PFSK-1 (cell line): ENCODE measurements at regions not wholly inside any gene's neighbourhood (a gene's known extent, or its start where the extent isn't known, plus 50 kb on each side); places are given as distances from the start of the nearest gene placed in this dataset.

Experiments
- FOXP2 ChIP-seq: optimal IDR thresholded peaks from 2 replicates; pipeline ENCODE3; 2011; ENCODE audit warnings: borderline replicate concordance, control low read depth, inconsistent platforms; ENCODE audit not compliant: insufficient read depth; ENCODE audit errors: extremely low read length, extremely low read depth
- POLR2AphosphoS5 ChIP-seq: IDR thresholded peaks from 2 replicates; pipeline ENCODE4 v1.6.1; 2012; ENCODE audit warnings: low read depth, mild to moderate bottlenecking, control low read depth, low read length, moderate library complexity
- REST ChIP-seq, 2 experiments: IDR thresholded peaks; 2 replicates each; pipeline versions ENCODE4 v1.6.1 to v1.8.0; 2011 to 2012; ENCODE audit warnings: low read depth in 2 of 2, low read length in 2 of 2, control low read depth in 1 of 2, inconsistent platforms in 1 of 2, mild to moderate bottlenecking in 1 of 2, moderate library complexity in 1 of 2; ENCODE audit not compliant: insufficient read depth in 1 of 2
- SIN3A ChIP-seq: IDR thresholded peaks from 2 replicates; pipeline ENCODE4 v1.6.1; 2012; ENCODE audit warnings: mild to moderate bottlenecking, low read length, moderate library complexity, borderline replicate concordance; ENCODE audit not compliant: insufficient read depth
- TAF1 ChIP-seq: IDR thresholded peaks from 2 replicates; pipeline ENCODE4 v1.6.1; 2012; ENCODE audit warnings: low read length, control low read depth, borderline replicate concordance; ENCODE audit not compliant: insufficient read depth

- TF ChIP-seq REST (IDR thresholded peaks at IDR 0.05; ENCODE audit: insufficient read depth in 1 of 2, low read depth in 2 of 2, low read length in 2 of 2) (no peak), TAF1 (no peak), POLR2AphosphoS5 (no peak), SIN3A (no peak), FOXP2 (no peak)
These were observed 1551.3 kb upstream of the MIR17HG start for GRCh38 chr13:89796196-89796595.
